ENCODE measurements at regions not wholly inside any gene's neighbourhood (a gene's known extent, or its start where the extent isn't known, plus 50 kb on each side); places are given as distances from the start of the nearest gene placed in this dataset.

- no peak for TF ChIP-seq CTCF (IDR thresholded peaks at IDR 0.05; ENCODE audit: poor library complexity, severe bottlenecking)
- TF ChIP-seq EZH2 (IDR thresholded peaks at IDR 0.05; ENCODE audit: borderline replicate concordance, insufficient read depth, low read length, poor library complexity, severe bottlenecking) = no peak
- no peak for TF ChIP-seq RAD21 (conservative IDR thresholded peaks at IDR 0.05)
- no peak for TF ChIP-seq REST (IDR thresholded peaks at IDR 0.05; ENCODE audit: borderline replicate concordance)
- TF ChIP-seq POLR2AphosphoS5 (IDR thresholded peaks at IDR 0.05) = no peak
- no peak for TF ChIP-seq MXI1 (conservative IDR thresholded peaks at IDR 0.05; ENCODE audit: poor library complexity, severe bottlenecking)
- TF ChIP-seq EP300 (conservative IDR thresholded peaks at IDR 0.05; ENCODE audit: poor library complexity, severe bottlenecking) = no peak
- no peak for TF ChIP-seq TAF1 (IDR thresholded peaks at IDR 0.05; ENCODE audit: low read depth)
- TF ChIP-seq SMC3 (conservative IDR thresholded peaks at IDR 0.05; ENCODE audit: poor library complexity) = no peak
Measured at GRCh38 chr5:56301069-56301468, 67.9 kb upstream of the ANKRD55 start.
